ENCODE measurements at regions not wholly inside any gene's neighbourhood (a gene's known extent, or its start where the extent isn't known, plus 50 kb on each side); places are given as distances from the start of the nearest gene placed in this dataset.

DNA sequence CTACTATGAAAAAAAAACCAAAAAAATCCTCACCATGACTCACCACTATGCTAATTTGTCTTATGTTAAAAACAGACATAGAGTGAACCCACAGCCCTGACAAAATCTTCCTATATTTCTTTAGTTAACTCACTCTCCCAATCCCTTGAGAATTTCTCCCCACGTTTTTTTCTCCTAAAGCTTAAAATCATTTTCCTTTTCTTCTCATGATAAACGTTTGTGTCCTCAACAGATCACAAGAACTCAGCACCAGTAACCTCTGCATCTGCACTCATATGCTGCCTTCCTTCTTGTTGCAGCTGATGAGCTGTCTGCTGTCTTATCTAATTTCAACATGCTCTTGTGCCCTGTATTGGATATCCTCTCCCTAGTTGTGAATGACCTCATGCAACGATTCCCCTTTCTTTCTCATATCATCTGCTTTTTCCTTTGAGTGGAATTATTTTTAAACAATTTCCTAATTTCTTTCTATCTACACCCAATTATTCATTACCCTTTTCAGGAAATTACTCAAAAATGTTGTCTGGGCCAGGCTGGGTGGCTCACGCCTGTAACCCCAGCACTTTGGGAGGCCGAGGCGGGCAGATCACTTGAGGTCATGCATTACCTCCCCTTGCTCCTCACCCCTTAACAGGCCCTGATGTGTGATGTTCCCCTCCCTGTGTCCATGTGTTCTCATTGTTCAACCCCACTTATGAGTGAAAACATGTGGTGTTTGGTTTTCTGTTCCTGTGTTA, 427.5 kb upstream of the MGAT4C start:
- Histone ChIP-seq H3K27ac (no peak overlapping the region), H3K9me3 (no peaks in the 10 kb centered on the region), H3K27me3 (no peaks in the 10 kb centered on the region), H3K4me3 (ENCODE audit: low read depth in 1 of 2, low read length in 1 of 2) (no peak overlapping the region), H3K36me3 (no peaks in the 10 kb centered on the region), H3K4me1 (ENCODE audit: control insufficient read depth in 1 of 2, insufficient read depth in 1 of 2, low read depth in 1 of 2, low read length in 1 of 2) (no peaks in the 10 kb centered on the region)
- TF ChIP-seq, protein P1, sequence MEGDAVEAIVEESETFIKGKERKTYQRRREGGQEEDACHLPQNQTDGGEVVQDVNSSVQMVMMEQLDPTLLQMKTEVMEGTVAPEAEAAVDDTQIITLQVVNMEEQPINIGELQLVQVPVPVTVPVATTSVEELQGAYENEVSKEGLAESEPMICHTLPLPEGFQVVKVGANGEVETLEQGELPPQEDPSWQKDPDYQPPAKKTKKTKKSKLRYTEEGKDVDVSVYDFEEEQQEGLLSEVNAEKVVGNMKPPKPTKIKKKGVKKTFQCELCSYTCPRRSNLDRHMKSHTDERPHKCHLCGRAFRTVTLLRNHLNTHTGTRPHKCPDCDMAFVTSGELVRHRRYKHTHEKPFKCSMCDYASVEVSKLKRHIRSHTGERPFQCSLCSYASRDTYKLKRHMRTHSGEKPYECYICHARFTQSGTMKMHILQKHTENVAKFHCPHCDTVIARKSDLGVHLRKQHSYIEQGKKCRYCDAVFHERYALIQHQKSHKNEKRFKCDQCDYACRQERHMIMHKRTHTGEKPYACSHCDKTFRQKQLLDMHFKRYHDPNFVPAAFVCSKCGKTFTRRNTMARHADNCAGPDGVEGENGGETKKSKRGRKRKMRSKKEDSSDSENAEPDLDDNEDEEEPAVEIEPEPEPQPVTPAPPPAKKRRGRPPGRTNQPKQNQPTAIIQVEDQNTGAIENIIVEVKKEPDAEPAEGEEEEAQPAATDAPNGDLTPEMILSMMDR (IDR thresholded peaks at IDR 0.05), result no peak

DNA sequence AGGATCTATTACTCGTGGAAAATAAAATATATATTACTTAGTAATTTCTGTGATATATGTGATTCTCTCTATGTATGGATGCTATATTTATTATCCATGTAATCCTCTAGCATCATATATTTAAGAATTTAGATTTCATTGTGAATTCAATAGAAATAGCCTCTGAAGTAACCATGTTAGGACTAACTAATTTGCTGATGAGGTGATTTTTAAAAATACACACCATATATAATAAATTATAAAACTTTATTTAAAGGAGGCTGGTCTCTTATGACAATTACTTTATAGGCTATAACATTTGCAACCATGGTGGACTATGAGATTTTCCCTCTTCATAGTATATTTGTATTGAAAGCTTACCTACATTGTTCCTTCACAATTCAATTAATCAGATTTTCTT, 424.9 kb upstream of the MGAT4C start:
- H3K4me3 ChIP-seq (ENCODE audit: low read depth in 1 of 2, low read length in 1 of 2), result no peak overlapping the region
- TF ChIP-seq, protein P1 (IDR thresholded peaks at IDR 0.05), result no peak
- H3K27me3 ChIP-seq, result no peaks in the 10 kb centered on the region
- H3K4me1 ChIP-seq (ENCODE audit: control insufficient read depth in 1 of 2, insufficient read depth in 1 of 2, low read depth in 1 of 2, low read length in 1 of 2), result no peaks in the 10 kb centered on the region
- H3K9me3 ChIP-seq, result no peaks in the 10 kb centered on the region
- H3K36me3 ChIP-seq, result no peaks in the 10 kb centered on the region
- H3K27ac ChIP-seq, result no peak overlapping the region

DNA sequence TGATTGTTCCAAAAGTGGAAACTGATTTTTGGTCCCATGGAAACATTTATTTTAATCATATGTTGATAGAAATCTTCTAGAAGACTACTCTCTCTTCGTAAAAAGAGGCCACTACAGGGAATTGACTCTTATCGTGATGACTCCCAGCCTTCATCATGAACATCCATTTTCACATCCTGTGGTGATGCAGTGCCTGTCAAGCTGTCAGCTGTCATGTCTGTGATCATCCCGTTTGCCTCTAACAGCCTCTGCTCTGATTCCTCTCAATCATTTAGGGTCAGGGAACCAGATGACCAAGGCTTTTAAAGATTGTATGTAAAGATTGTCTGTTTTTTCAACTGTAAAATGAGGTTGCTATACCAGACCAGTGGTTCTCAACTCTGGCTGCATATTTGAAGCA, 419.0 kb upstream of the MGAT4C start:
- no peaks in the 10 kb centered on the region for H3K4me1 ChIP-seq (ENCODE audit: control insufficient read depth in 1 of 2, insufficient read depth in 1 of 2, low read depth in 1 of 2, low read length in 1 of 2)
- H3K4me3 ChIP-seq (ENCODE audit: low read depth in 1 of 2, low read length in 1 of 2), result no peak overlapping the region
- TF ChIP-seq, protein P1 (IDR thresholded peaks at IDR 0.05), result no peak
- H3K27me3 ChIP-seq, result no peaks in the 10 kb centered on the region
- H3K27ac ChIP-seq, result no peak overlapping the region
- H3K9me3 ChIP-seq, result no peaks in the 10 kb centered on the region
- H3K36me3 ChIP-seq, result no peaks in the 10 kb centered on the region

DNA sequence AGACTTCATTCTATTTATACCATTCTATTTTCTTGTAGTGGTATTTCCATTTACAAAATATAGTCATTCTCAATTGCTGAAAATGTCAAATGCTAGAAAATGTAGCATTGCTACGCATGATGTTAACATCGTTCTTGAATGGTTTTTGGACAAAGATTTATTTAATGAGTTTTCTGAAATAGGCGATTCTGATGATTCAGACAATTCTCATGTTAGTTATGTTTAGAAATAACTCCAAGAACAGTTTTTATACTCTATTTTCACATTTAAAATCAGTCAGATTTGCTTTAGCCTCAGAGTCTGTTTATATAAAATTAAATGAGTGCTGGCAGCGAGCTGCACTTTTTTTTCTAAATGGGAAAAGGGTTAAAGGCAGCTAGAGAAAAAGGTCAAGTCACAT, 414.8 kb upstream of the MGAT4C start:
- Histone ChIP-seq H3K27ac (no peak overlapping the region), H3K36me3 (no peaks in the 10 kb centered on the region), H3K9me3 (no peaks in the 10 kb centered on the region), H3K4me3 (ENCODE audit: low read depth in 1 of 2, low read length in 1 of 2) (no peak overlapping the region), H3K4me1 (ENCODE audit: control insufficient read depth in 1 of 2, insufficient read depth in 1 of 2, low read depth in 1 of 2, low read length in 1 of 2) (no peaks in the 10 kb centered on the region), H3K27me3 (no peaks in the 10 kb centered on the region)
- TF ChIP-seq, protein P1 (IDR thresholded peaks at IDR 0.05), result no peak

DNA sequence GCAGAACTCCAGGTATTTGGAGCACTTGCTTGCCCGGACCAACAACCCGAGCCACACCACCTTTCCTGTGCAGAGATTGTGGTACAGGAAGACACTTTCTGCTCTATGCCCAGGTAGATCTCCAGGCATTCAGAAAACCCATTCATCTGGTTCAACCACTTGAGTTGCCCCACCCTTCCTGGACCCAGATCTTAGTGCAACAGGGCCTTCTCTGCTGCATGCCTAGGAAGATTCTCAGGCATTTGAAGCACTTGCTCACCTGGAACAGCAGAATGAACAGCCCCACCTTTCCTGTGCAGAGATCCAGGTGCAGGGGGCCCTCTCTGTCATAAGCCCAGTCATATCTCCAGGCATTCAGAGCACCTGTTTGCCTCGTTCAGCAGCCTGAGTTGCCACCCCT, 412.8 kb upstream of the MGAT4C start:
- Histone ChIP-seq H3K27ac (no peak overlapping the region), H3K9me3 (no peaks in the 10 kb centered on the region), H3K4me1 (ENCODE audit: control insufficient read depth in 1 of 2, insufficient read depth in 1 of 2, low read depth in 1 of 2, low read length in 1 of 2) (no peaks in the 10 kb centered on the region), H3K27me3 (no peaks in the 10 kb centered on the region), H3K4me3 (ENCODE audit: low read depth in 1 of 2, low read length in 1 of 2) (no peak overlapping the region), H3K36me3 (no peaks in the 10 kb centered on the region)
- TF ChIP-seq, protein P1 (IDR thresholded peaks at IDR 0.05), result no peak
